Loucy (cell line): ENCODE measurements at regions not wholly inside any gene's neighbourhood (a gene's known extent, or its start where the extent isn't known, plus 50 kb on each side); places are given as distances from the start of the nearest gene placed in this dataset.

ENCODE experiments used
- H2AFZ ChIP-seq: fragments of 200-600 bp; sonication (generic); 2 replicates; pipeline ENCODE4 v1.6.0; 2016; ENCODE audit warnings: antibody characterized with exemption, mild to moderate bottlenecking, low read length, moderate library complexity
- H3F3A ChIP-seq: fragments of 200-600 bp; 2 replicates; pipeline ENCODE4 v1.6.0; 2016; ENCODE audit warnings: antibody characterized with exemption, low read depth, mild to moderate bottlenecking
- H3K27me3 ChIP-seq: fragments of 200-600 bp; sonication (generic); 2 replicates; pipeline ENCODE4 v1.6.1; 2014; ENCODE audit warnings: low read length, mild to moderate bottlenecking; ENCODE audit not compliant: insufficient read depth, poor library complexity, severe bottlenecking
- H3K36me3 ChIP-seq: fragments of 200-600 bp; sonication (generic); 2 replicates; pipeline ENCODE4 v1.6.1; 2016; ENCODE audit warnings: low read length; ENCODE audit not compliant: insufficient read depth
- H3K4me1 ChIP-seq: fragments of 200-600 bp; sonication (generic); 2 replicates; pipeline ENCODE4 v1.5.1; 2014; ENCODE audit warnings: low read length, mild to moderate bottlenecking; ENCODE audit not compliant: insufficient read depth, poor library complexity, severe bottlenecking
- H3K4me2 ChIP-seq: fragments of 200-600 bp; sonication (generic); 2 replicates; pipeline ENCODE4 v1.6.0; 2014; ENCODE audit warnings: antibody characterized with exemption, low read length, low read depth, mild to moderate bottlenecking; ENCODE audit not compliant: poor library complexity, severe bottlenecking
- H3K4me3 ChIP-seq: fragments of 200-600 bp; sonication (generic); 2 replicates; pipeline ENCODE4 v1.5.1; 2014; ENCODE audit warnings: low read length, mild to moderate bottlenecking, mixed read lengths; ENCODE audit not compliant: poor library complexity, severe bottlenecking
- H3K79me2 ChIP-seq: fragments of 200-600 bp; sonication (generic); 2 replicates; pipeline ENCODE4 v1.6.1; 2014; ENCODE audit warnings: low read length; ENCODE audit not compliant: insufficient read depth
- H3K9ac ChIP-seq: fragments of 200-600 bp; sonication (generic); 2 replicates; pipeline ENCODE4 v1.6.0; 2014; ENCODE audit warnings: mild to moderate bottlenecking, low read depth, low read length, moderate library complexity; ENCODE audit not compliant: poor library complexity, severe bottlenecking
- H3K9me2 ChIP-seq: fragments of 200-600 bp; sonication (generic); replicated peaks from 2 replicates; pipeline ENCODE4 v1.6.1; 2016; ENCODE audit warnings: low read depth, low read length, mixed read lengths
- H3K9me3 ChIP-seq: fragments of 200-600 bp; sonication (generic); 2 replicates; pipeline ENCODE4 v1.6.1; 2014; ENCODE audit warnings: mild to moderate bottlenecking, antibody characterized with exemption, low read length, low read depth; ENCODE audit not compliant: insufficient read depth
- H4K20me1 ChIP-seq: fragments of 200-600 bp; sonication (generic); 2 replicates; pipeline ENCODE4 v1.6.0; 2014; ENCODE audit warnings: antibody characterized with exemption, low read length, mild to moderate bottlenecking; ENCODE audit not compliant: insufficient read depth, poor library complexity, severe bottlenecking
- EZH2phosphoT487 ChIP-seq: fragments of 200-600 bp; IDR thresholded peaks from 2 replicates; pipeline ENCODE4 v1.6.1; 2018; ENCODE audit warnings: antibody characterized with exemption, mild to moderate bottlenecking, moderate library complexity, borderline replicate concordance
- TF ChIP-seq, protein P1 (sequence below): fragments of 200-600 bp; sonication (generic); conservative IDR thresholded peaks from 2 replicates; pipeline ENCODE4 v1.5.1; 2014; ENCODE audit warnings: mild to moderate bottlenecking, antibody characterized with exemption, low read length

DNA sequence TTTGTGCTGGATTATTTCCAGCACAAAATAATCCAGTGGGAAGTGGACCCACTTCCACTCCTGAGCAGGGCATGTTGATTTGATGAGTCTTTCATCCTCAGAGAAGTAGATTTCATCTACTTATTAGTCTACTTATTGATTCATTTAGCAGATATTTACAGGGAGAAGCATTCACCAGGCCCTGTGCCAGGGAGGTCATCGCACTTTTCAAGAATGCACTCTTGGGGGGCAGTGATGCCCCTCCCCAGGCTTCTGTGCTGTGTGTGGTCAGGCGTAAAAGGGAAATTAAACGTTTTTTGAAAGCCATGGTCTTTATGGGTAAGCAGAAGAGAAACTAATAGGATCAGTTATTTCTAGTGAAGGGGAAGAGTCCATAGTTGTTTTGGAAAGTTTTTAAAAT, 610.7 kb upstream of the TMEM132C start:
- no peak for TF ChIP-seq EZH2phosphoT487
- TF ChIP-seq, protein P1, sequence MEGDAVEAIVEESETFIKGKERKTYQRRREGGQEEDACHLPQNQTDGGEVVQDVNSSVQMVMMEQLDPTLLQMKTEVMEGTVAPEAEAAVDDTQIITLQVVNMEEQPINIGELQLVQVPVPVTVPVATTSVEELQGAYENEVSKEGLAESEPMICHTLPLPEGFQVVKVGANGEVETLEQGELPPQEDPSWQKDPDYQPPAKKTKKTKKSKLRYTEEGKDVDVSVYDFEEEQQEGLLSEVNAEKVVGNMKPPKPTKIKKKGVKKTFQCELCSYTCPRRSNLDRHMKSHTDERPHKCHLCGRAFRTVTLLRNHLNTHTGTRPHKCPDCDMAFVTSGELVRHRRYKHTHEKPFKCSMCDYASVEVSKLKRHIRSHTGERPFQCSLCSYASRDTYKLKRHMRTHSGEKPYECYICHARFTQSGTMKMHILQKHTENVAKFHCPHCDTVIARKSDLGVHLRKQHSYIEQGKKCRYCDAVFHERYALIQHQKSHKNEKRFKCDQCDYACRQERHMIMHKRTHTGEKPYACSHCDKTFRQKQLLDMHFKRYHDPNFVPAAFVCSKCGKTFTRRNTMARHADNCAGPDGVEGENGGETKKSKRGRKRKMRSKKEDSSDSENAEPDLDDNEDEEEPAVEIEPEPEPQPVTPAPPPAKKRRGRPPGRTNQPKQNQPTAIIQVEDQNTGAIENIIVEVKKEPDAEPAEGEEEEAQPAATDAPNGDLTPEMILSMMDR, result no peak
- Histone ChIP-seq H3K9me3 (no peaks in the 10 kb centered on the region), H4K20me1 (no peaks in the 10 kb centered on the region), H3K27me3 (no peaks in the 10 kb centered on the region), H3K36me3 (no peaks in the 10 kb centered on the region), H2AFZ (no peak overlapping the region), H3K4me3 (no peak overlapping the region), H3K4me1 (no peaks in the 10 kb centered on the region), H3K79me2 (no peaks in the 10 kb centered on the region), H3K9me2 (no peaks in the 10 kb centered on the region), H3K9ac (no peak overlapping the region), H3F3A (no peaks in the 10 kb centered on the region), H3K4me2 (no peak overlapping the region)

DNA sequence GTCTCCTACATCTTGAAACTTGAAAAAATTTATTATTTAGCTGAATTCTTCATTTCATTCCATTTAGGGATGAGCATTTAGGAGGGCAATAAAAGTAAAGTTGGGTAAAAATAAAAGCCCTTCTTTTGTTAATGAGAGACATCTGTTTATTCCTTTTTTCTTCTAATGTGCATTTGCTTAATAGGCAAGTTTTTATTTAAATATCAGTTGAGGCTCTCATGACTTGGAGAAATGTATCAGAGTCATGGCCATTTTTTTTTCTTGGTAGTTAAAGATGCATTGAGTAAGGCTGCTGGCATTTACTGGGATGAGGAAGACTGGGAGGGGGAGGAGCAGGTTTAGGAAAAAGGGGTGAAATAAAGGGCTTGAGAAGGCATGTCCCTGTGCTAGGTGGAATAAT, 609.9 kb upstream of the TMEM132C start:
- no peak overlapping the region for H2AFZ ChIP-seq
- H3K4me3 ChIP-seq, result no peak overlapping the region
- H3K79me2 ChIP-seq, result no peaks in the 10 kb centered on the region
- no peaks in the 10 kb centered on the region for H3K4me1 ChIP-seq
- no peaks in the 10 kb centered on the region for H3F3A ChIP-seq
- no peaks in the 10 kb centered on the region for H3K9me3 ChIP-seq
- no peaks in the 10 kb centered on the region for H4K20me1 ChIP-seq
- TF ChIP-seq, protein P1, result no peak
- TF ChIP-seq EZH2phosphoT487, result no peak
- no peak overlapping the region for H3K4me2 ChIP-seq
- no peaks in the 10 kb centered on the region for H3K9me2 ChIP-seq
- no peaks in the 10 kb centered on the region for H3K27me3 ChIP-seq
- no peak overlapping the region for H3K9ac ChIP-seq
- H3K36me3 ChIP-seq, result no peaks in the 10 kb centered on the region

DNA sequence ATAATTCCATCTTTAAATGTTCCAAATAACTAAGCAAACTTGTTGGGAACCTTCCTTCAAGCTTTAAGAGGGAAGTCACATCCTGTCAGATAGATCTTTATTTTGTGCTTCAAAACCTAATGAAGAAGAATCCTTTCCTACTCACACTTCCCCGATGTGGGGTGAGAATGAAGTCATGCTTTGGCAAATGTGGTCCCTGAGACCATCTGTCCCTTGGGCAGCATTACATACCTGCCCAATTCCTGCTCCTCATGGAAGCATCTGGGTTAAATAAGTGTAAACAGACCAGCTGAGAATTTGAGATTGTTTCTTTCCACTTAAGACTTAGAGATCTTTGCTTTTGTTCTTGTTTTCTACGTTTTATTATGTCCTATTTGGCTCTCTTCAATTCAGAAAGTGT, 606.0 kb upstream of the TMEM132C start:
- no peaks in the 10 kb centered on the region for H3K36me3 ChIP-seq
- TF ChIP-seq EZH2phosphoT487, result no peak
- TF ChIP-seq, protein P1, result no peak
- no peaks in the 10 kb centered on the region for H3K79me2 ChIP-seq
- H3K27me3 ChIP-seq, result no peaks in the 10 kb centered on the region
- H4K20me1 ChIP-seq, result no peaks in the 10 kb centered on the region
- H3K9ac ChIP-seq, result no peak overlapping the region
- no peak overlapping the region for H2AFZ ChIP-seq
- no peaks in the 10 kb centered on the region for H3F3A ChIP-seq
- H3K4me2 ChIP-seq, result no peak overlapping the region
- H3K4me1 ChIP-seq, result no peaks in the 10 kb centered on the region
- no peaks in the 10 kb centered on the region for H3K9me3 ChIP-seq
- no peak overlapping the region for H3K4me3 ChIP-seq
- no peaks in the 10 kb centered on the region for H3K9me2 ChIP-seq
